Brain microvascular endothelial cell (primary cell): ENCODE measurements at regions not wholly inside any gene's neighbourhood (a gene's known extent, or its start where the extent isn't known, plus 50 kb on each side); places are given as distances from the start of the nearest gene placed in this dataset.

Source experiments
- DNase-seq: peaks from one replicate; pipeline ENCODE4 v3.0.0-alpha.2; 2020
- H3K27ac ChIP-seq: fragments of 250-450 bp; sonication (Bioruptor Pico); 2 replicates; pipeline ENCODE4 v1.5.1; 2020; ENCODE audit warnings: mild to moderate bottlenecking, moderate library complexity
- H3K27me3 ChIP-seq: fragments of 250-450 bp; sonication (Bioruptor Pico); replicated peaks from 2 replicates; pipeline ENCODE4 v1.5.1; 2020; ENCODE audit warnings: mild to moderate bottlenecking
- H3K36me3 ChIP-seq: fragments of 250-450 bp; sonication (Bioruptor Pico); replicated peaks from 2 replicates; pipeline ENCODE4 v1.5.1; 2020; ENCODE audit warnings: mild to moderate bottlenecking
- H3K4me3 ChIP-seq: 2 replicates; pipeline ENCODE4 v1.5.1; 2011; ENCODE audit warnings: low read depth, mild to moderate bottlenecking, control low read depth, low read length, moderate library complexity
- CTCF ChIP-seq: IDR thresholded peaks from 2 replicates; pipeline ENCODE4 v1.5.1; 2011; ENCODE audit warnings: low read depth, mild to moderate bottlenecking, moderate library complexity, low read length, control low read depth, inconsistent platforms; ENCODE audit errors: missing control alignments
- in situ Hi-C: cut with HindIII; loops from 2 replicates; pipeline ENCODE4 v1.10.0; 2017; ENCODE audit warnings: low sequenced_read_pairs, low pct_ligation_motif_present

GRCh38 chr21:14767192-14767852 is 221.2 kb upstream of the SAMSN1 start:
- no peak for DNase-seq

GRCh38 chr21:14766241-14766640 is 220.1 kb upstream of the SAMSN1 start:
- no peak for DNase-seq
- H3K27ac ChIP-seq, result no peak overlapping the region
- H3K36me3 ChIP-seq, result no peaks in the 10 kb centered on the region
- TF ChIP-seq CTCF, result no peak
- H3K4me3 ChIP-seq, result no peak overlapping the region
- in situ Hi-C loops, result no loop called here
- H3K27me3 ChIP-seq, result no peaks in the 10 kb centered on the region

More at GRCh38 chr21:14767192-14767852, 221.2 kb upstream of the SAMSN1 start:
- Histone ChIP-seq H3K36me3 (no peaks in the 10 kb centered on the region), H3K27me3 (no peaks in the 10 kb centered on the region), H3K27ac (no peak overlapping the region), H3K4me3 (no peak overlapping the region)
- in situ Hi-C loops, result no loop called here
- TF ChIP-seq CTCF, result no peak

DNA sequence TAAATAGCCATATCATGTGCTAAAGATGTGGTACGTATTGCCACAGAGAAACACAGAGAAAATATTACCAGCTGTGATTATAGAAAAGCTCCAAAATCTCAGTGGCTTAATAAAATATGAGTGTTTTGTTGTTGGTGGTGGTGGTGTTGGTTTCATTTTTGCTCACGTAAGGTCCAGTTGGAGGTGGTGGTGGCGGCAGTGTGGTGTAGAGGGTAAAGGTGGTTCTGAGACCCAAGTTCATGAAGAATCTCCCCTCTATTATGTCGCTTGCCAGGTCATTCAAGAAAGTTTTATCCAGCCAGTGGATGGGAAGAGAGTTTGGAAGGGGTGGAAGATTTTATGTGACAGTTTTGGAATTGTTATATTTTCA is 217.6 kb upstream of the SAMSN1 start:
- in situ Hi-C loops, result no loop called here
- TF ChIP-seq CTCF, result no peak
- H3K4me3 ChIP-seq, result no peak overlapping the region
- no peaks in the 10 kb centered on the region for H3K27me3 ChIP-seq
- DNase-seq, result no peak
- no peak overlapping the region for H3K27ac ChIP-seq
- H3K36me3 ChIP-seq, result no peaks in the 10 kb centered on the region

- Histone ChIP-seq H3K27ac (no peak overlapping the region), H3K4me3 (no peak overlapping the region), H3K27me3 (no peaks in the 10 kb centered on the region), H3K36me3 (no peaks in the 10 kb centered on the region)
- DNase-seq, result no peak
- in situ Hi-C loops, result no loop called here
- no peak for TF ChIP-seq CTCF
These were observed 216.9 kb upstream of the SAMSN1 start for GRCh38 chr21:14762734-14763694.

DNA sequence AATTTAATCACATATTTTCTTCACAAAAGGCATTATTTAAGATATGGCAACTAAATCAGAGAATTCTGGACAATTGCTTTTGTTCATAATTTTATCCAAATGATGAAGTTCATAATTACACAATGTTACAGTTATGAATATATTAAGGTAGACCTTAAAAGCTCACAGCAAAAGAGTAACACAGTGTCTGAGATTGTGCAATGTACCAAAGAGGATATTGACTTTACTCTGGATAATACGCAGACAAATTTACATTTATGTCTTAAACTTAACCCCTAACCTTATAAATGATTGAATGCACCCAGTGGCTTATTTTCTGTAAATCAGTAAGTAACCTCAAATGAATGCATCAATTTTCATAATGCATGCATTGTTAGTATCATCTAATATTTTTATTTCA is 216.2 kb upstream of the SAMSN1 start:
- TF ChIP-seq CTCF, result no peak
- no peak for DNase-seq
- H3K27ac ChIP-seq, result no peak overlapping the region
- H3K36me3 ChIP-seq, result no peaks in the 10 kb centered on the region
- no peaks in the 10 kb centered on the region for H3K27me3 ChIP-seq
- H3K4me3 ChIP-seq, result no peak overlapping the region
- in situ Hi-C loops, result no loop called here
